Skin epidermis (tissue), 12 donors: ENCODE measurements at regions not wholly inside any gene's neighbourhood (a gene's known extent, or its start where the extent isn't known, plus 50 kb on each side); places are given as distances from the start of the nearest gene placed in this dataset.

Source experiments
- H3K27ac ChIP-seq, 21 experiments: fragments of 200-600 bp; sonication (generic) in 11 of 21; one replicate each; pipeline ENCODE4 v1.5.0; 2020; ENCODE audit warnings: mild to moderate bottlenecking in 3 of 21, inconsistent platforms in 2 of 21, moderate library complexity in 2 of 21
- H3K4me3 ChIP-seq, 7 experiments: fragments of 200-600 bp; sonication (generic) in 2 of 7; one replicate each; pipeline ENCODE4 v1.5.0; 2020; ENCODE audit warnings: inconsistent platforms in 2 of 7, mild to moderate bottlenecking in 2 of 7, moderate library complexity in 1 of 7

DNA sequence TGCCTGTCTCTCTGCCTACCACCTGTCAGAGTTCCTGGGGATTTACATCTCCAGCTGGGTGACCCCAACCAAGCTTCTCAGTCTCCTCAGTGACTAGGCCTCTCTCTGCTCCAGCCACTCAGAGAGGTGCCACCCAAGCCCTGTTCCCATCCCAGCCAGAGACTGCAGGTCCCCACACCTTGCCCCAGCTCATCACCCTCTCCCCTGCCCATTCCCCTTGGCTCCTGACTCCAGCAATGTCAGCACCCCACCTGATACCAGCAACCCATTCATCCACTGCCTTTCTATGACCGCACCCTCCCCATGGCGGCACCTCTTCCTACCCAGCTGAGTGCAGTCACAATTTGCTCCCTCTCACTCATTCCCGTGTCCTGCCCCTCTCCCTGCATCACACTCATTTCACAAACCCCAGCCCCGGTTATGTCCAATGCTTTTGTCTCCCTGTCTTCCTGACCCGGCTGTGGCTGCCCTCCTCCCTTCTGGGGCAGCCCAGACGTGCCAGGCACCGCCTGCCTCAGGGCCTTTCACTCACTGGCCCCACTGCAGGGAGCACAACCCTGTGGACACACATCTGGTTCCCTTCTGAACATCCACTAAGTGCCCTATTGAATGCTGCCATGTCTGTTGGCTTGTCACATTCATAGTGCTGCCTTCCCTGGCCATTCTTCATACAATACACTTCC, 494.8 kb upstream of the HS6ST1 start:
- H3K4me3 ChIP-seq = no peak overlapping the region
- H3K27ac ChIP-seq = no peak overlapping the region

- Histone ChIP-seq H3K4me3 (no peak overlapping the region), H3K27ac (no peak overlapping the region)
Measured at GRCh38 chr2:128815248-128815647, 496.6 kb upstream of the HS6ST1 start.

- H3K4me3 ChIP-seq = no peak overlapping the region
- peak overlapping the region in 1 of 21 experiments; percentile 14 for H3K27ac ChIP-seq
Measured at GRCh38 chr2:128817171-128817570, 498.5 kb upstream of the HS6ST1 start.

GRCh38 chr2:128817813-128818212, 499.1 kb upstream of the HS6ST1 start:
- peak overlapping the region in 1 of 21 experiments; percentile 14 for H3K27ac ChIP-seq
- H3K4me3 ChIP-seq = no peak overlapping the region

- no peak overlapping the region for H3K4me3 ChIP-seq
Measured at GRCh38 chr2:128818248-128818647, 499.6 kb upstream of the HS6ST1 start.

GRCh38 chr2:128818704-128819491, 500.2 kb upstream of the HS6ST1 start:
- H3K4me3 ChIP-seq = no peak overlapping the region
- no peak overlapping the region for H3K27ac ChIP-seq

More at GRCh38 chr2:128818248-128818647, 499.6 kb upstream of the HS6ST1 start:
- no peak overlapping the region for H3K27ac ChIP-seq

GRCh38 chr2:128820452-128820851, 501.8 kb upstream of the HS6ST1 start:
- H3K27ac ChIP-seq = no peak overlapping the region
- no peak overlapping the region for H3K4me3 ChIP-seq

GRCh38 chr2:128821010-128821409, 502.3 kb upstream of the HS6ST1 start:
- no peak overlapping the region for H3K4me3 ChIP-seq
- peak overlapping the region in 1 of 21 experiments; percentile 53 for H3K27ac ChIP-seq

DNA sequence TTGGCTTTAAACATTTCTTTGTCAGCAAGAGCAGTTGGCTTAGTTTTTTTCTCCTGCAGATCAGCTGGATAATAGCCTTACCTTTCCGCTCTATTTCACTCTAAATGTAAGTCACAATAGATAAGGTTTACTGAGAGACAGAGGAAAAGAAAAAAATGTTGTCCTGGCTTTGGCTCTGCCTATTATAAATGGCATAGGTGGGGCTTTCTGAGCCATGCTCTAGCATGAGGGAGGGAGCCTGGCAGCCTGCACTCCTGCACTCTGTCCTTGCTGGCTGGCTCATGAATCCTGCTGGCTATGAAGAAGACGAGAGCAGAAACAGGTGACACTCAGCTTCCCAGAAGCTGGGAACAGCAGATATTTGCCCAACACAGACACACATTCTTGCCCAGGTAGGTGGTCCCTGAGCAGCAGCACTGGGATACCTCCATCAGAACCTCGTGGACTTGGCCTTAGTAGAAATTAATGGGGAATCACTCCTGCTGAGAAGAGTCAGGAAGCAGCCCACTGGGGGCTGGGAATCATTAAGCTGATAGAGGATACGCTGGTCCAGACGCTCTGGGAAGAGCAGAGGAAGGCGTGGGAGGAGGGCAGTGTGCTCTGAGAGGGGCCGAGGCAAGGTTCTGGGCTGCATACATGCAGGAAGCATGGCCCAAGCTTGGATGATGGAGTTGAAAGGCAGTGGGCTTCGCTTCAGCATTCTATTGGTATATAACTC, 514.4 kb upstream of the HS6ST1 start:
- no peak overlapping the region for H3K27ac ChIP-seq
- no peak overlapping the region for H3K4me3 ChIP-seq

DNA sequence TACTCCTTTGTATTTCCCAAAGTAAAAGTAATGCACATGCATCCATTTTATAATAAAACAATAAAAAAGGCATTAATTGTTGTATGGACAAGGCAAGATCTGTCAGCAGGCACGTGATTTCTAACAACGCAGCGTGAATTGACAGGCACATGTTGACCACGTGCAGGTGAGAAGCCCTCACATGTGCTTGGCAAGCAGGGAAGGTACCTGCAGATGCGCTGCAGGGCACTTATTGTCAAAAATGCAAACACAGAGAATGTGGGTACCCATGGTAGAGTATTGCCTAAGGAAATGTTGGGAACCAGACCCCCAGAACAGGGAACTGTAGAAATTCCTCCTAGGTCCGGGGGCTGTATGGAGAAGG, 515.0 kb upstream of the HS6ST1 start:
- Histone ChIP-seq H3K4me3 (no peak overlapping the region), H3K27ac (no peak overlapping the region)

- no peak overlapping the region for H3K27ac ChIP-seq
- H3K4me3 ChIP-seq = no peak overlapping the region
Measured at GRCh38 chr2:128834207-128834879, 515.7 kb upstream of the HS6ST1 start.

DNA sequence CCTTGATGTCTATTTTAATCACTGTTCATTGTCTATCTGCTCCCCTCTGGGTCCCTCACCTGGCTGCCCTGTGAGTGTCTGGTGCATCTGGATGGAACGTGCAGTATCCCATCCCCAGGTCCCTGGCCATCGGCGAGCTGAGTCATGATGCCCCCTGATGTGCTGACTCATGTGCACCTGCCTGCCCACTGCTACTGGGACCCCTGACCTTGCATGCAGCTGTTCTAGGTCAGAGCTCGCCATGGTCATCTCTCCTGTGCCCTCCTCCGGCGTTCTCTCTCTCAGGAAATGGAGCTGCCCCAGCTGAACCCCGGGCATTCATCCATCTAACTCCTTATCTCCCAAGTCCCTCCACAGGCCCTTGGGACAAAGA, 516.2 kb upstream of the HS6ST1 start:
- no peak overlapping the region for H3K4me3 ChIP-seq
- no peak overlapping the region for H3K27ac ChIP-seq

DNA sequence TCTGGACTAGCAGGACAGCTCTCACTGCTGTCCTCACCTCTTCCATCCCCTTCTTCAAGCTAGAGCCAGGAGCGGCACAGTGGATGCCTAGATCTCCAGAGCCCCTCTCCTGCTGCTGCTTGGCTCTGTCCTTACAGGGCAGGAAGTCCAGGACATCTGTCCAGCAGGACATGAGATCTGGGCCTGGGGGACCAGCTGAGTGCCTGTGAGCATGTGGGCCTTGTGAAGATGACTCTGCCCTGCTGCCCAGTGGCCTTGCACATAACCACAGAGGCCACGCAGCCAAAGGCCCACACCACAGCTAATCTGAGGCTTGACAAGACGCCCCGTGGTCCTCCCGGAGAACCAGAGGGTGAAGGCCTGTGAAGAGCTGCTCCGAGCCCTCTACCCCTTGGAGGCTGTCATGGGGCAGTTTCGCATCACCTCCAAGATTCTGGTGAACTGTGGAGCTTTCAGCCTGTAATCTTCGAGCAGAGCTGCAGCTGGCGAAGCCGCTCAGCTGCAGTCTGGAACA, 516.7 kb upstream of the HS6ST1 start:
- H3K4me3 ChIP-seq = no peak overlapping the region
- H3K27ac ChIP-seq = no peak overlapping the region

- no peak overlapping the region for H3K27ac ChIP-seq
Measured at GRCh38 chr2:128835974-128836373, 517.3 kb upstream of the HS6ST1 start.

DNA sequence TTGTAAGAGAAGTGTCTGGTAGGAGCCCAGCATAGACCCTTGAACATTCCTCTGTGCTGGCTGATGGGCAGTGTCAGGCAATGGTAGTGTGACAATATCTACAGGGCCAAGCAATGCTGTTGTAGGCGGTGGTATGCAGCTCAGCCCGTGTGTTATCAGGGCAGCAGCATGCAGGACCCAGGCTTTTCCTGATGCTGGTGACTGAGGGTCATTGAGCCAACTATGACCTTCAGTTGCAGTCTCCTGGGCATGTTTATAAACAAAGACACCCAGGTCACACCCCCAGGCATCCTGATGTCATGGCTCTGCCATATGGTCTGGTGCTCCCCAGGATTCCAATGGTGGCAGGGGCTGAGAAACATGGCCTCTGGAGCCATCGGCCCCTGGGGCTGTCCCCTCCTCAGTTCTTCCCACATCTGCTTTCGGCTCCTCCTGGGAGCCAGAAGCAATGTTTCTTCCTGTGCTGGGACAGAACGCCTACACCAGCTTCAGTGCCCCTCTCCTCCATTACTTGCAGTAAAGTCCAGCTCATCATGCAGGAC, 518.0 kb upstream of the HS6ST1 start:
- Histone ChIP-seq H3K27ac (no peak overlapping the region), H3K4me3 (no peak overlapping the region)

More at GRCh38 chr2:128835974-128836373, 517.3 kb upstream of the HS6ST1 start:
- H3K4me3 ChIP-seq = no peak overlapping the region

GRCh38 chr2:128838244-128838643, 519.6 kb upstream of the HS6ST1 start:
- H3K27ac ChIP-seq = no peak overlapping the region
- no peak overlapping the region for H3K4me3 ChIP-seq

DNA sequence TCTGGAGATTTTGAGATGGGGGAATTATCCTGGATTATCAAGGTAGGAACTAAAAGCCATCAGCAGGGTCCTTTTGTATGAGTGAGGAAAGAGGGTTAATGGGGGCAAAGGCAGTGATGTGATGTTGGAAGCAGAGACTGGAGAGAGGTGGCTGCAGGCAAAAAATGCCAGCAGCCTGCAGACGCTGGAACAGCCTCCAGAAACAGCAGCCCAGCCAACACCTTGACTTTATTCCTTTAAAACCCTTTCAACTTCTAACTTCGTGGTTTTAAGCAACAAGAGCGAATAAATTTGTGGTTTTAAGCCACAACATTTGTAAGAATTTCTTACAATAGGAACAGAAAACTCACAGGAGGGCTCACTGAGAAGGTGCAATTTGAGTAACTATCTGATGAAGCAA, 523.1 kb upstream of the HS6ST1 start:
- no peak overlapping the region for H3K4me3 ChIP-seq
- no peak overlapping the region for H3K27ac ChIP-seq

DNA sequence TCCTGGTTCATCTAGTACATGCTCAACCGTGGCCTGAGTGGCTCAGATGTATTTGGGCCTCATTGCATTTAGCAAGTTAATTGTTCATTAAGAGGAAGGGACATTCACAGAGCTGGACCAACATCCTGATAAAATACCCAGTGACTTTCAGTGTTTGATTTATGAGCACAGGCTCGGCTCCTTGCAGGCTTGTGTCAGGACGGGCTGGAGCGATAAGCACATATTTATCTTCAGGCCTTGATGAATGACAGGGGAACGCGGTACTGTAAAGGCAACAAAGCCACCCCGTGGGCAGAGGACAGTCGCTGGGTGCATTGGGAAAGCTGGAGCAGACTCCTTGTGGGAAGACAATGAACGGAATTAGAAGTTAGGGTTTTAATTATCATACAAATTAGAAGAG, 548.6 kb upstream of the HS6ST1 start:
- H3K27ac ChIP-seq = no peak overlapping the region
- H3K4me3 ChIP-seq = no peak overlapping the region

DNA sequence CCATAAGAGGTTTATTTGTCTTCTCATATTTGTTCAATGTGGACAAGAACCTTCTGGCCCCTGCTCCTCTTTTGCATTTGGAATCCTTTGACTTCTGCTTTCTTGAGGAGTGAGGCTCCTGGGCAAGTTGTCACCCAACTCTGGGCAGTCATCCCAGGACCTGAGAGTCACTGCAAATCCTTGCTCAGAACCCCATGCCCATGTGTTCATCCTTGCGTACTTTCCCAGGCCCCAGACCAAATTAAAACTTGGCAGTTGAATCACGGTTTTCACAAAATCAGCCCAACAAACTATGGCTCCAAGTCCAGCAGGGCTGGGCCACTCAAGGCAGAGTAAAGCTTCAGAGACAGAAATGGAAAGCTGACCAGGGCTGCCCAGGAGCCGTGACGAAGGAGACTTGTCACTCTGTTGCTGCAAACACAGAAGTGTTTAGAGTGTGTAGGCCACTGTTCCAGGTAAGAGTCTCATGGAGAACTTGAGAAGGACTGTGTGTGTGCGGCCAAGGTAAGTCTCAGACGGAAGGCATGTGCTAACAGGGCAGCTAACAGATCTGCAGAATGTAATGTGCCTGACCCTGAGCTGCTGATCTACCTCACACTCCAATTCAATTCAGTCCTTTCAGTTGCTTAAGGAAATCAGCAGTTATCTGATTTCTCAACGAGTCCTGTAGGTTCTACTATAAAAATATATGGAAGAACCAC, 549.4 kb upstream of the HS6ST1 start:
- no peak overlapping the region for H3K27ac ChIP-seq
- no peak overlapping the region for H3K4me3 ChIP-seq
